ENCODE measurements at regions not wholly inside any gene's neighbourhood (a gene's known extent, or its start where the extent isn't known, plus 50 kb on each side); places are given as distances from the start of the nearest gene placed in this dataset.

GRCh38 chr11:121961321-121961801 is 154.7 kb downstream of the BLID start:
- no peak for DNase-seq
- ATAC-seq = peak in 1 of 2 donors; percentile 14
- intact Hi-C loops (cut with DNase I) = no loop called here

GRCh38 chr11:121958971-121959325 is 157.1 kb downstream of the BLID start:
- ATAC-seq = no peak
- intact Hi-C loops (cut with DNase I) = no loop called here

GRCh38 chr11:121958323-121958970 is 157.6 kb downstream of the BLID start:
- DNase-seq (no peak), ATAC-seq (no peak)
- intact Hi-C loops (cut with DNase I) = no loop called here

More at GRCh38 chr11:121958971-121959325, 157.1 kb downstream of the BLID start:
- no peak for DNase-seq

- DNase-seq (no peak), ATAC-seq (no peak)
- intact Hi-C loops (cut with DNase I) = no loop called here
Measured at GRCh38 chr11:121953122-121953521, 162.9 kb downstream of the BLID start.

- DNase-seq (no peak), ATAC-seq (no peak)
- intact Hi-C loops (cut with DNase I) = no loop called here
Measured at GRCh38 chr11:121950160-121950559, 165.9 kb downstream of the BLID start.

GRCh38 chr11:121946514-121946913 is 169.5 kb downstream of the BLID start:
- intact Hi-C loops (cut with DNase I) = no loop called here
- DNase-seq = no peak

GRCh38 chr11:121944556-121945230 is 171.3 kb downstream of the BLID start:
- ATAC-seq (no peak), DNase-seq (no peak)
- intact Hi-C loops (cut with DNase I) = no loop called here

More at GRCh38 chr11:121946514-121946913, 169.5 kb downstream of the BLID start:
- no peak for ATAC-seq

GRCh38 chr11:121938076-121938475 is 177.9 kb downstream of the BLID start:
- DNase-seq (no peak), ATAC-seq (no peak)
- intact Hi-C loops (cut with DNase I) = no loop called here

- intact Hi-C loops (cut with DNase I) = no loop called here
- peak in 1 of 2 donors; percentile 35 for ATAC-seq
- DNase-seq = peak; percentile 24
Measured at GRCh38 chr11:121936781-121937447, 179.1 kb downstream of the BLID start.

GRCh38 chr11:121936370-121936769 is 179.6 kb downstream of the BLID start:
- intact Hi-C loops (cut with DNase I) = no loop called here
- ATAC-seq = peak; percentile 89 to 93

GRCh38 chr11:121933694-121934093 is 182.3 kb downstream of the BLID start:
- intact Hi-C loops (cut with DNase I) = no loop called here
- DNase-seq = no peak

More at GRCh38 chr11:121936370-121936769, 179.6 kb downstream of the BLID start:
- DNase-seq = no peak

GRCh38 chr11:121933294-121933693 is 182.7 kb downstream of the BLID start:
- DNase-seq = no peak
- intact Hi-C loops (cut with DNase I) = no loop called here
- ATAC-seq = no peak

More at GRCh38 chr11:121933694-121934093, 182.3 kb downstream of the BLID start:
- ATAC-seq = no peak

- DNase-seq (no peak), ATAC-seq (no peak)
- intact Hi-C loops (cut with DNase I) = no loop called here
Measured at GRCh38 chr11:121932646-121933185, 183.3 kb downstream of the BLID start.

- intact Hi-C loops (cut with DNase I) = no loop called here
- no peak for ATAC-seq
Measured at GRCh38 chr11:121931748-121932352, 184.2 kb downstream of the BLID start.

GRCh38 chr11:121931121-121931520 is 184.9 kb downstream of the BLID start:
- no peak for DNase-seq
- ATAC-seq = no peak
- intact Hi-C loops (cut with DNase I) = no loop called here

More at GRCh38 chr11:121931748-121932352, 184.2 kb downstream of the BLID start:
- DNase-seq = no peak

GRCh38 chr11:121930004-121930965 is 185.7 kb downstream of the BLID start:
- DNase-seq = no peak
- ATAC-seq = peak; percentile 32 to 67
- intact Hi-C loops (cut with DNase I) = no loop called here

GRCh38 chr11:121929581-121929980 is 186.4 kb downstream of the BLID start:
- intact Hi-C loops (cut with DNase I) = no loop called here
- peak; percentile 56 to 74 for ATAC-seq
- peak; percentile 32 for DNase-seq

Data from left cardiac atrium (tissue), 4 donors.